IMR-90 (cell line): ENCODE measurements at regions not wholly inside any gene's neighbourhood (a gene's known extent, or its start where the extent isn't known, plus 50 kb on each side); places are given as distances from the start of the nearest gene placed in this dataset.

ENCODE experiments used
- ATAC-seq: fragments of 200-7000 bp; cut with Tn5 transposase; 2 replicates; pipeline ENCODE4 v1.9.1; 2020; ENCODE audit warnings: low read depth, mild to moderate bottlenecking, moderate library complexity
- BruUV-seq: library from RNA; stranded (reverse); fragments of 400-500 nt; replicated peaks from 2 replicates; lab custom pipeline; 2021; lab: Mats Ljungman, UMichigan
- CTCF ChIA-PET: fragments of 300-600 bp; formaldehyde crosslinking; extraction: SDS; loops from one replicate; lab custom pipeline; 2021; ENCODE audit warnings: antibody characterized with exemption; lab: Yijun Ruan, JAX
- POLR2A ChIA-PET: fragments of 300-600 bp; sonication (Branson Sonifier 250); formaldehyde crosslinking; loops from one replicate; lab custom pipeline; 2022; ENCODE audit warnings: antibody characterized with exemption; ENCODE audit not compliant: unreplicated experiment; lab: Charles Lee
- DNase-seq: peaks from one replicate; pipeline ENCODE4 v3.0.0; 2013
- H2AFZ ChIP-seq: replicated peaks from 2 replicates; pipeline ENCODE3; 2013; ENCODE audit warnings: low read length, mild to moderate bottlenecking; ENCODE audit not compliant: poor library complexity
- H2AK5ac ChIP-seq: 2 replicates; pipeline ENCODE4 v1.6.1; 2013; ENCODE audit warnings: low read depth, low read length, inconsistent platforms
- H2AK9ac ChIP-seq: replicated peaks from 2 replicates; pipeline ENCODE3; 2013; ENCODE audit warnings: mild to moderate bottlenecking, low read depth, low read length, moderate library complexity; ENCODE audit not compliant: poor library complexity
- H2BK120ac ChIP-seq: 2 replicates; pipeline ENCODE4 v1.6.1; 2013; ENCODE audit warnings: low read depth, low read length, inconsistent platforms
- H2BK15ac ChIP-seq: 3 replicates; pipeline ENCODE4 v1.6.1; 2013; ENCODE audit warnings: low read depth, low read length, inconsistent platforms
- H2BK20ac ChIP-seq: 2 replicates; pipeline ENCODE4 v1.6.1; 2013; ENCODE audit warnings: low read depth, mild to moderate bottlenecking, inconsistent platforms, low read length, moderate library complexity
- H2BK5ac ChIP-seq: 2 replicates; pipeline ENCODE4 v1.6.1; 2013; ENCODE audit warnings: mild to moderate bottlenecking, low read depth, low read length, inconsistent platforms; ENCODE audit not compliant: poor library complexity, severe bottlenecking
- H3K14ac ChIP-seq: replicated peaks from 2 replicates; pipeline ENCODE4 v1.6.1; 2013; ENCODE audit warnings: low read depth, low read length, inconsistent platforms
- H3K18ac ChIP-seq: 2 replicates; pipeline ENCODE4 v1.6.1; 2013; ENCODE audit warnings: low read depth, low read length, control low read depth
- H3K23ac ChIP-seq: 2 replicates; pipeline ENCODE4 v1.6.1; 2013; ENCODE audit warnings: low read depth, low read length, inconsistent platforms
- H3K27ac ChIP-seq: 2 replicates; pipeline ENCODE4 v1.5.1; 2013; ENCODE audit warnings: mild to moderate bottlenecking, control low read depth, low read length; ENCODE audit not compliant: insufficient read depth
- H3K27me3 ChIP-seq: 2 replicates; pipeline ENCODE4 v1.6.1; 2013; ENCODE audit warnings: low read length; ENCODE audit not compliant: control insufficient read depth, insufficient read depth
- H3K36me3 ChIP-seq: 2 replicates; pipeline ENCODE4 v1.6.1; 2013; ENCODE audit warnings: low read length, mixed read lengths; ENCODE audit not compliant: control insufficient read depth, insufficient read depth
- H3K4ac ChIP-seq: 2 replicates; pipeline ENCODE4 v1.6.1; 2013; ENCODE audit warnings: low read depth, low read length, inconsistent platforms
- H3K4me1 ChIP-seq: 2 replicates; pipeline ENCODE4 v1.6.1; 2013; ENCODE audit warnings: low read length, mixed read lengths; ENCODE audit not compliant: control insufficient read depth, insufficient read depth
- H3K4me2 ChIP-seq: 2 replicates; pipeline ENCODE4 v1.6.1; 2013; ENCODE audit warnings: low read depth, mild to moderate bottlenecking, control low read depth, low read length, moderate library complexity
- H3K4me3 ChIP-seq: 2 replicates; pipeline ENCODE4 v1.5.1; 2013; ENCODE audit warnings: low read depth, mild to moderate bottlenecking, control low read depth, low read length, moderate library complexity; ENCODE audit not compliant: insufficient read depth
- H3K56ac ChIP-seq: 2 replicates; pipeline ENCODE4 v1.6.1; 2013; ENCODE audit warnings: low read length, inconsistent platforms; ENCODE audit not compliant: insufficient read depth; ENCODE audit errors: extremely low read depth
- H3K79me1 ChIP-seq, 2 experiments: 2 replicates each; pipeline ENCODE4 v1.6.1; 2013; ENCODE audit warnings: low read length in 2 of 2, inconsistent platforms in 1 of 2, low read depth in 1 of 2
- H3K9ac ChIP-seq: 2 replicates; pipeline ENCODE4 v1.6.1; 2013; ENCODE audit warnings: low read depth, low read length, control low read depth
- H3K9me1 ChIP-seq: 2 replicates; pipeline ENCODE4 v1.6.1; 2013; ENCODE audit warnings: low read length, inconsistent platforms; ENCODE audit not compliant: insufficient read depth
- H3K9me3 ChIP-seq: 2 replicates; pipeline ENCODE4 v1.6.1; 2013; ENCODE audit warnings: low read length; ENCODE audit not compliant: control insufficient read depth, insufficient read depth
- H4K20me1 ChIP-seq: 2 replicates; pipeline ENCODE4 v1.6.1; 2013; ENCODE audit warnings: low read length, inconsistent platforms; ENCODE audit not compliant: insufficient read depth
- H4K5ac ChIP-seq: 2 replicates; pipeline ENCODE4 v1.6.1; 2013; ENCODE audit warnings: mild to moderate bottlenecking, low read depth, low read length, control low read depth
- H4K8ac ChIP-seq, 2 experiments: 2 replicates each; pipeline ENCODE4 v1.6.1; 2013; ENCODE audit warnings: low read depth in 2 of 2, low read length in 2 of 2, control low read depth in 1 of 2, inconsistent platforms in 1 of 2
- H4K91ac ChIP-seq: 2 replicates; pipeline ENCODE4 v1.6.1; 2013; ENCODE audit warnings: low read depth, low read length, inconsistent platforms; ENCODE audit not compliant: insufficient read depth
- BHLHE40 ChIP-seq: fragments of 150-350 bp; IDR thresholded peaks from 2 replicates; pipeline ENCODE4 v1.6.1; 2016; ENCODE audit warnings: mild to moderate bottlenecking, low read depth, low read length
- CEBPB ChIP-seq: IDR thresholded peaks from 2 replicates; pipeline ENCODE4 v1.6.1; 2012; ENCODE audit warnings: low read depth, low read length, improper control_type of control experiment
- CHD1 ChIP-seq: IDR thresholded peaks from 2 replicates; pipeline ENCODE4 v1.6.1; 2012; ENCODE audit warnings: low read depth, low read length, improper control_type of control experiment
- CTCF ChIP-seq: conservative IDR thresholded peaks from 2 replicates; pipeline ENCODE4 v1.5.1; 2012; ENCODE audit warnings: mild to moderate bottlenecking, low read depth, low read length, improper control_type of control experiment
- ELK1 ChIP-seq: fragments of 150-350 bp; IDR thresholded peaks from 2 replicates; pipeline ENCODE4 v1.6.1; 2016; ENCODE audit warnings: low read depth, mild to moderate bottlenecking, low read length, moderate library complexity, borderline replicate concordance
- FOS ChIP-seq: fragments of 150-350 bp; IDR thresholded peaks from 2 replicates; pipeline ENCODE4 v1.6.1; 2016; ENCODE audit warnings: low read depth, low read length
- MAFK ChIP-seq: IDR thresholded peaks from 2 replicates; pipeline ENCODE4 v1.6.1; 2012; ENCODE audit warnings: low read depth, low read length, improper control_type of control experiment
- MAZ ChIP-seq: IDR thresholded peaks from 2 replicates; pipeline ENCODE4 v1.6.1; 2012; ENCODE audit warnings: low read depth, mild to moderate bottlenecking, low read length, improper control_type of control experiment, moderate library complexity, borderline replicate concordance
- MXI1 ChIP-seq: IDR thresholded peaks from 2 replicates; pipeline ENCODE4 v1.6.1; 2012; ENCODE audit warnings: low read depth, mild to moderate bottlenecking, low read length, moderate library complexity, borderline replicate concordance
- NFE2L2 ChIP-seq: fragments of 150-350 bp; IDR thresholded peaks from 2 replicates; pipeline ENCODE4 v1.6.1; 2016; ENCODE audit warnings: low read depth, mild to moderate bottlenecking, low read length
- POLR2A ChIP-seq: IDR thresholded peaks from 2 replicates; pipeline ENCODE4 v1.6.1; 2012; ENCODE audit warnings: mild to moderate bottlenecking, low read depth, low read length
- RAD21 ChIP-seq: IDR thresholded peaks from 2 replicates; pipeline ENCODE4 v1.6.1; 2012; ENCODE audit warnings: low read length, improper control_type of control experiment
- RCOR1 ChIP-seq: IDR thresholded peaks from 2 replicates; pipeline ENCODE4 v1.6.1; 2012; ENCODE audit warnings: mild to moderate bottlenecking, low read length, improper control_type of control experiment; ENCODE audit not compliant: insufficient replicate concordance
- RFX5 ChIP-seq: IDR thresholded peaks from 2 replicates; pipeline ENCODE4 v1.8.0; 2012; ENCODE audit warnings: low read depth, mild to moderate bottlenecking, low read length, moderate library complexity
- SMC3 ChIP-seq: fragments of 150-350 bp; IDR thresholded peaks from 2 replicates; pipeline ENCODE4 v1.6.1; 2016; ENCODE audit warnings: low read depth, mild to moderate bottlenecking, antibody characterized with exemption, low read length, moderate library complexity
- USF2 ChIP-seq: fragments of 150-350 bp; IDR thresholded peaks from 2 replicates; pipeline ENCODE4 v1.6.1; 2017; ENCODE audit warnings: mild to moderate bottlenecking, antibody characterized with exemption, low read length, low read depth
- WGBS, 2 experiments: methylation state at CpG; one replicate each; pipeline versions ENCODE4 v1.1.5 to v1.1.7; 2013; ENCODE audit warnings: missing lambda C conversion rate in 2 of 2; ENCODE audit not compliant: insufficient read length in 1 of 2; ENCODE audit errors: extremely low coverage in 2 of 2; 5-methylcytosine and 5-hydroxymethylcytosine counted together
- dilution Hi-C: fragments of 300-500 bp; cut with HindIII; formaldehyde crosslinking; loops from one replicate; pipeline ENCODE4 v1.14.3; 2018; ENCODE audit warnings: low sequenced_read_pairs; ENCODE audit not compliant: unreplicated experiment
- in situ Hi-C: fragments of 300-500 bp; cut with MboI; formaldehyde crosslinking; loops from 3 replicates; pipeline ENCODE4 v1.14.3; 2019; ENCODE audit warnings: low sequenced_read_pairs, inconsistent platforms, mixed read lengths
- intact Hi-C: fragments of 100-400 bp; cut with micrococcal nuclease; formaldehyde crosslinking; loops from 2 replicates; pipeline ENCODE4 v1.10.0; 2022

GRCh38 chr2:150090031-150090430 lies 397.4 kb downstream of the RND3 start:
- intact Hi-C loops, result loop anchor here (10.0 kb wide), 1 partner anchor 495 kb away; no protein-coding TSS in a partner anchor
- Histone ChIP-seq H3K4ac (no peak overlapping the region), H2AK5ac (no peak overlapping the region), H2BK20ac (no peak overlapping the region), H3K56ac (no peak overlapping the region), H3K27me3 (no peaks in the 10 kb centered on the region), H3K4me1 (no peaks in the 10 kb centered on the region; the same call in 1 of the 2 replicates), H3K18ac (no peak overlapping the region), H3K14ac (no peak overlapping the region), H3K79me1 (no peaks in the 10 kb centered on the region), H3K9me3 (no peaks in the 10 kb centered on the region), H3K36me3 (no peaks in the 10 kb centered on the region), H2BK15ac (no peak overlapping the region), H3K23ac (no peak overlapping the region), H2AFZ (peak overlapping the region; percentile 17), H3K27ac (no peak overlapping the region), H4K8ac (no peak overlapping the region), H3K9ac (no peak overlapping the region), H4K20me1 (no peaks in the 10 kb centered on the region), H3K4me3 (no peak overlapping the region), H4K91ac (no peak overlapping the region; the same call in 1 of the 2 replicates), H3K4me2 (no peak overlapping the region), H2BK5ac (no peak overlapping the region), H3K9me1 (0 out of 2 replicates have a peak, but pooled peaks cover 4% of the 10 kb centered on the region), H4K5ac (no peak overlapping the region), H2BK120ac (no peak overlapping the region), H2AK9ac (no peak overlapping the region)
- no TSS peak for BruUV-seq
- no peak for DNase-seq
- WGBS, 2 experiments, result no CpG with 5 or more reads among the region's 1 CpG
- POLR2A ChIA-PET, result no interaction called here
- ATAC-seq, result no peak
- TF ChIP-seq RFX5 (no peak), BHLHE40 (no peak), CHD1 (no peak), MXI1 (no peak), ELK1 (no peak), SMC3 (no peak), POLR2A (no peak), NFE2L2 (no peak), RAD21 (no peak), MAFK (no peak), RCOR1 (no peak), MAZ (no peak), FOS (no peak), CTCF (no peak), USF2 (no peak), CEBPB (no peak)
- in situ Hi-C loops, result no loop called here
- dilution Hi-C loops, result no loop called here
- CTCF ChIA-PET, result no interaction called here
